Suprapubic skin (tissue), 4 donors: ENCODE measurements at regions not wholly inside any gene's neighbourhood (a gene's known extent, or its start where the extent isn't known, plus 50 kb on each side); places are given as distances from the start of the nearest gene placed in this dataset.
"Not testable (repeated sequence)": the region's sequence is repeated elsewhere in the genome, so short reads cannot be mapped to it uniquely, and the experiment has no call there.

Experiments
- DNase-seq, 2 donors: peaks; one replicate each; pipeline ENCODE4 v3.0.0-alpha.2; 2019; ENCODE audit warnings: low spot score in 2 of 2
- H3K27ac ChIP-seq: fragments of 200-600 bp; sonication (generic); one replicate; pipeline ENCODE4 v1.5.1; 2019
- H3K27me3 ChIP-seq: fragments of 200-600 bp; sonication (generic); one replicate; pipeline ENCODE4 v1.5.1; 2019
- H3K36me3 ChIP-seq: fragments of 200-600 bp; sonication (generic); one replicate; pipeline ENCODE4 v1.5.1; 2019
- H3K4me1 ChIP-seq: fragments of 200-600 bp; sonication (generic); one replicate; pipeline ENCODE4 v1.5.1; 2019
- H3K4me3 ChIP-seq: fragments of 200-600 bp; sonication (generic); one replicate; pipeline ENCODE4 v1.5.1; 2019; ENCODE audit warnings: mild to moderate bottlenecking
- H3K9me3 ChIP-seq: fragments of 200-600 bp; sonication (generic); one replicate; pipeline ENCODE4 v1.5.1; 2019
- CTCF ChIP-seq, 2 donors: fragments of 200-600 bp in 1 of 2; fragments of 450-650 bp in 1 of 2; sonication (generic) in 1 of 2; IDR thresholded peaks; one replicate each; pipeline ENCODE4 v1.5.1; 2016 to 2019; ENCODE audit warnings: antibody characterized with exemption in 2 of 2, mild to moderate bottlenecking in 1 of 2, moderate library complexity in 1 of 2
- EP300 ChIP-seq: sonication (generic); formaldehyde crosslinking; IDR thresholded peaks from one replicate; pipeline ENCODE4 v1.6.1; 2017; ENCODE audit warnings: antibody characterized with exemption
- POLR2A ChIP-seq, 2 donors: fragments of 450-650 bp; IDR thresholded peaks; one replicate each; pipeline ENCODE4 v1.6.1; 2017; ENCODE audit warnings: antibody characterized with exemption in 2 of 2, mild to moderate bottlenecking in 2 of 2, moderate library complexity in 2 of 2
- POLR2AphosphoS5 ChIP-seq, 3 donors: sonication (generic); formaldehyde crosslinking; IDR thresholded peaks; one replicate each; pipeline ENCODE4 v1.6.1; 2017; ENCODE audit warnings: antibody characterized with exemption in 3 of 3
- WGBS: methylation state at CpG from one replicate; pipeline ENCODE4 v1.1.5; 2018; 5-methylcytosine and 5-hydroxymethylcytosine counted together

DNA sequence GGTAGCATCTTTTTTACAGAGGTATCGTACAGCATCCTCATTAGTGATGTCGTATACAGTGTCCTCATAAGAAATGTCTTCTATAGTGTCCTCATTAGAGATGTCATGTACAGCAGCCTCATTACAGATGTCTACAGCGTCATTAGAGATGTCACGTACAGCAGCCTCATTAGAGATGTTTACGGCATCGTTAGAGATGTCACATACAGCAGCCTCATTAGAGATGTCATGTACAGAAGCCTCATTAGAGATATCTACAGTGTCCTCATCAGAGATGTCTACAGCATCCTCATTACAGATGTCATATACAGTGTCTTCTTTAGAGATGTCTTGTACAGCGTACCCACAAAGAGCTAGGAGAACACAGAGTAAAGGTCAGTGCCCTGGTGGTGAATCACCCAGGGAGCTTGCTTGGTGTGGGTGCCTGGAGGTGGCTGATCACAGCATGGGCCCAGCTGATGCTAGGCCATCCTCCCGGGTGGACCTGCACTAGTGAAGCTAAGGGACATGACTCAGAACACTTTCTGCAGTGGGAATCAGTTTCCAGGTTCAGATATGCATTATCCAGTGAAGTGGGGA, 109.2 kb downstream of the IGLL1 start:
- no peak for DNase-seq
- Histone ChIP-seq H3K27ac (no peak overlapping the region), H3K4me1 (no peaks in the 10 kb centered on the region), H3K27me3 (no peaks in the 10 kb centered on the region), H3K36me3 (no peaks in the 10 kb centered on the region), H3K9me3 (no peaks in the 10 kb centered on the region), H3K4me3 (no peak overlapping the region)
- TF ChIP-seq POLR2A (IDR thresholded peaks at IDR 0.05), result no peak
- TF ChIP-seq POLR2AphosphoS5 (IDR thresholded peaks at IDR 0.05), result no peak
- 93% methylated on average over 8 of the region's 8 CpGs for WGBS

- no peaks in the 10 kb centered on the region for H3K9me3 ChIP-seq
- no peak overlapping the region for H3K4me3 ChIP-seq
- no peaks in the 10 kb centered on the region for H3K27me3 ChIP-seq
- DNase-seq, result no peak
- no peaks in the 10 kb centered on the region for H3K4me1 ChIP-seq
- no peak for TF ChIP-seq EP300
- TF ChIP-seq POLR2AphosphoS5 (IDR thresholded peaks at IDR 0.05), result no peak
- no peak for TF ChIP-seq POLR2A (IDR thresholded peaks at IDR 0.05)
- no peak for TF ChIP-seq CTCF (IDR thresholded peaks at IDR 0.05)
- no peaks in the 10 kb centered on the region for H3K36me3 ChIP-seq
- no peak overlapping the region for H3K27ac ChIP-seq
Observed at GRCh38 chr22:23467721-23468294, 112.3 kb downstream of the IGLL1 start.

GRCh38 chr22:23466351-23466750, 113.7 kb downstream of the IGLL1 start:
- Histone ChIP-seq H3K4me1 (no peaks in the 10 kb centered on the region), H3K27me3 (no peaks in the 10 kb centered on the region), H3K9me3 (no peaks in the 10 kb centered on the region), H3K36me3 (no peaks in the 10 kb centered on the region), H3K27ac (no peak overlapping the region), H3K4me3 (no peak overlapping the region)
- TF ChIP-seq POLR2A (IDR thresholded peaks at IDR 0.05) (no peak), EP300 (no peak)
- DNase-seq, result no peak
- 77% methylated on average over 7 of the region's 7 CpGs for WGBS

DNA sequence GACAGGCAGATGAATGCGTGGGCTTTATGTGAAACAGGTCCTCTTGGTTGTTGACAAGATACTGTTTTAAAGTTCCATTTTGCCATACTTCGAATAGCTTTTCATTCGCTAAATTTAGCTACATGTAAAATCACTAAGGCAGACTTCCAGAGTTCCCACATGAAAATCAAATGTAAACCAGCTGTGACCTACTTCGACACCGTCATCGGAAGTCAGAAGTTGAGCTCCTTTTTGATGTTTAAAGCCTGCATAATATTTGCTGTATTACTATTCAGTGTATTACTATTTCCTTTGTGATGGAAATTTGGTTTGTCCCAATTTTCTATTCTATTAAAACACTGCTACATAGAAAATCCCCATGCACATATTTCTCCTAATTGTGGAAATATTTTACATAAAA, 115.3 kb downstream of the IGLL1 start:
- H3K36me3 ChIP-seq, H3K27ac ChIP-seq, H3K9me3 ChIP-seq, H3K4me3 ChIP-seq, H3K27me3 ChIP-seq, DNase-seq, H3K4me1 ChIP-seq: not testable (repeated sequence)
- 41% methylated on average over 6 of the region's 6 CpGs for WGBS

DNA sequence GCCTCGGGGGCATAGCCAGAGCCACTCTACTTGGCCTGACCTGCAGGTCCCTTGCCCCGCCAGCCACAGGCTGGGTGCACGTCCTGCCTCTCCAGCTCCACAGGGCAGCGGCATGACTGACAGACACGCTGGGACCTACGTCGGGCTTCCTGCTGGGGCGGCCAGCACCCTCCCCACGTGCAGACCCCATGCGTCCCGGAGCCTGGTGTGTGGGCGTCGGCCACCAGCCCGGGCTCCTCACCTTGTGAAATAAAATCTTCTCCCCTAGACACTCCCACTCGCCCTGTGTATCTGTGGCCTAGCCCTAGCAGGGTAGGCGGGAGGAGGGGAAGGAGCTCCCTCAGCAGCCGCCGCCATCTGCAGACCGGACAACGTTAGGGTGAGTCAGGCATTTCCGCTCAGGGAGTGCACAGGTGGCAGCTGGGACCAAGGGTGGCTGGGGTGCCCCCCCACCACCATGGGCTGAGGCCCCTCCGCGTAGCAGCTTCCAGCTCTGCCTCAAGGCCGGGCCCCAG, 119.5 kb downstream of the IGLL1 start:
- H3K36me3 ChIP-seq, H3K27ac ChIP-seq, DNase-seq, H3K4me3 ChIP-seq, H3K9me3 ChIP-seq: not testable (repeated sequence)
- peaks cover 14% of the 10 kb centered on the region for H3K4me1 ChIP-seq
- H3K27me3 ChIP-seq, result peaks cover 33% of the 10 kb centered on the region
- WGBS, result 62% methylated on average over 8 of the region's 24 CpGs

DNA sequence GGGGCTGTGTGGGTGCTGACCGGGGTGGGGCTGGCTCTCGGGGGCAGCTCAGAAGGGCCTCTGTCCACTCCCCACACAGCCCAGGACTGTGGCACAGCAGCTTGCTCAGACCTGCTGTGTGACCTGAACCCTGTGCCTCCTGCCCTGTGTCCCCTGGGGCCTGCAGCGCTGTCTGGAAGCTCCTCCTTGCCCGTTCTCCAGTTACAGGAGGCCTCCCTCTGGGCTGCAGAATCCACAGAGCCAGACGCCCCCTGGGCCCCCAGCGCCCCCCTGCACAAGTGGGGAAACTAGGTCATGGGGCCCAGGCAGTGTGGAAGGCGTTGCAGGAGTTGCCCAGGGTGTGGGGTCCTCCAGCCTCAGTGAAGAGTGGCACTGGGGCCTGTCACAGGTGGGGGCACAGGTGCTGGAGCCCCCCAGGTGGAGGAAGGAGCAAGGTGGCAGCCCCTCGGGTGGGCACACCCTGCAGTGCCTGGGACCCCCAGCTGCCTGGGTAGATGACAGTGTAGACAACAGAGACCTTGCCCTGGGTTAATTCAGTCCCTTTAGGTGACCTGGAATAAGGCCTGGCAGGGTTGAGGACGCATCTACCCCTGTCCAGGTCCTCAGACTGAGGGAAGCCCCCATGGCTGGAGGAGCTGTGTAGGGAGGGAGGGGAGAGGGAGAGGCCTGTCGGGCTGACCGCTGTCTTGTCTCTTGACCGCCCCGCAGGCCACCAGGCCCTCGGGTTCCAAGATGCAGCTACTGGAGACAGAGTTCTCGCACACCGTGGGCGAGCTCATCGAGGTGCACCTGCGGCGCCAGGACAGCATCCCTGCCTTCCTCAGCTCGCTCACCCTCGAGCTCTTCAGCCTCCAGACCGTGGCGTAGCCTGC, 120.2 kb downstream of the IGLL1 start:
- H3K4me3 ChIP-seq, H3K36me3 ChIP-seq, H3K27ac ChIP-seq, DNase-seq, H3K9me3 ChIP-seq: not testable (repeated sequence)
- WGBS, result 65% methylated on average over 12 of the region's 24 CpGs
- Histone ChIP-seq H3K27me3 (peaks cover 33% of the 10 kb centered on the region), H3K4me1 (peaks cover 14% of the 10 kb centered on the region)

DNA sequence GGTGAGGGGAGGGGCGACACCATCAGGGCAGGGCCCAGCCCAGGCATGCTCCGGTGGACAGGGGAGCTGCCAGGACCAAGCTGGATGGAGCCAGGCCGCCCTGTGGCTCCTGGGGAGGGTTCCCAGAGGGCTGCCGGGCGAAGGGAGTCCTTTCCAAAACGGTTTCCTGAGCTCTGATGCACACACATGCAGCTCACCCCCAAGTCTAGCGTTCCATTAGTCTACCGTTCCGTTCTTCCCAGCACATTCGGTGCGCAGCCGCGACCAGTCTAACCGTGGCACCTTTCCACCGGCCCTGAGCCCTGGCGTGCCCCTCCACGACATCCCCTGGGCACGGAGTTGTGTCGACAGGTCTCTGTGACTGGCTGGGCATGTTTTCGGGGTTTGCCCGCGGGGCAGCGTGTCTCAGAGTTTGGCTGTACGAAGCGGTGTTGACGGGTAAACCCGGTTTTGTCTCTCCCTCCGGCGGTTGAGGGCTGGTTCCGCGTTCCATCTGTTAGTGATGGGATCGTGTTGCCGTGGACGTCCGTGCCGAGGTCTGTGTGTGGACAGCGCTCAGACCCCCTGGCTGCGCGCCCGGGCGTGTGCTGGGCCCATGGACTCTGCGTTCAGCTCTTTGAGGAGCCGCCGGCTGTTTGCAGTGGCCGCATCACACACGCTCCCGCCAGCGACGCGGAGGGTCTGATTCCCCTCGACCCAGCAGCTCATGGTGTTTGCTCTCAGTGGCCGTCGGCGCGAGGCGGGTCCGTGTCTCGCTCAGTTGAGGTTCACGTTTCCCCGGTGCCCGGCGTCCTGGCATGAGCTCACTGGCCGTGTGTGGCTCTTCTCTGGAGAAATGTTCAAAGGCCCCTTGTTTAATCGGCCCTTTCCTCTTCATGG, 121.2 kb downstream of the IGLL1 start:
- no peak overlapping the region for H3K4me3 ChIP-seq
- no peaks in the 10 kb centered on the region for H3K9me3 ChIP-seq
- DNase-seq, result peak in 1 of 2 donors; percentile 68
- no peak for TF ChIP-seq EP300
- TF ChIP-seq POLR2AphosphoS5 (IDR thresholded peaks at IDR 0.05), result no peak
- TF ChIP-seq POLR2A (IDR thresholded peaks at IDR 0.05), result no peak
- TF ChIP-seq CTCF (IDR thresholded peaks at IDR 0.05), result no peak
- H3K4me1 ChIP-seq, result peaks cover 14% of the 10 kb centered on the region
- H3K27me3 ChIP-seq, result peaks cover 33% of the 10 kb centered on the region
- WGBS, result 66% methylated on average over 39 of the region's 64 CpGs
- H3K27ac ChIP-seq, result no peak overlapping the region
- H3K36me3 ChIP-seq, result no peaks in the 10 kb centered on the region
